Colonic mucosa (tissue), 4 donors: ENCODE measurements at regions not wholly inside any gene's neighbourhood (a gene's known extent, or its start where the extent isn't known, plus 50 kb on each side); places are given as distances from the start of the nearest gene placed in this dataset.

ENCODE experiments used
- DNase-seq: peaks from one replicate; pipeline ENCODE4 v3.0.0-alpha.2; 2020
- H3K27ac ChIP-seq: fragments of 200-600 bp; one replicate; pipeline ENCODE4 v1.8.0; 2021
- H3K27me3 ChIP-seq: fragments of 200-600 bp; one replicate; pipeline ENCODE4 v1.8.0; 2021
- H3K36me3 ChIP-seq: fragments of 200-600 bp; one replicate; pipeline ENCODE4 v1.8.0; 2021
- H3K4me1 ChIP-seq: fragments of 200-600 bp; one replicate; pipeline ENCODE4 v1.8.0; 2021; ENCODE audit warnings: mild to moderate bottlenecking
- H3K4me3 ChIP-seq: fragments of 200-600 bp; one replicate; pipeline ENCODE4 v1.8.0; 2021
- H3K9ac ChIP-seq, 2 donors: one replicate each; pipeline ENCODE4 v1.7.0; 2013; ENCODE audit warnings: control low read depth in 2 of 2, low read depth in 2 of 2, low read length in 2 of 2
- H3K9me3 ChIP-seq: fragments of 200-600 bp; one replicate; pipeline ENCODE4 v1.8.0; 2021
- intact Hi-C: fragments of 100-400 bp; cut with DNase I; formaldehyde crosslinking; loops from one replicate; pipeline ENCODE4 v1.14.1; 2022
- TF ChIP-seq, protein P1 (sequence below): fragments of 200-600 bp; IDR thresholded peaks from one replicate; pipeline ENCODE4 v1.8.0; 2022; ENCODE audit warnings: antibody characterized with exemption, mild to moderate bottlenecking
- donor health status: healthy.
- donor health status: DM: no; HTN: no; CAD: no.
- donor health status: DM: no; HTN: no; CAD: no.

DNA sequence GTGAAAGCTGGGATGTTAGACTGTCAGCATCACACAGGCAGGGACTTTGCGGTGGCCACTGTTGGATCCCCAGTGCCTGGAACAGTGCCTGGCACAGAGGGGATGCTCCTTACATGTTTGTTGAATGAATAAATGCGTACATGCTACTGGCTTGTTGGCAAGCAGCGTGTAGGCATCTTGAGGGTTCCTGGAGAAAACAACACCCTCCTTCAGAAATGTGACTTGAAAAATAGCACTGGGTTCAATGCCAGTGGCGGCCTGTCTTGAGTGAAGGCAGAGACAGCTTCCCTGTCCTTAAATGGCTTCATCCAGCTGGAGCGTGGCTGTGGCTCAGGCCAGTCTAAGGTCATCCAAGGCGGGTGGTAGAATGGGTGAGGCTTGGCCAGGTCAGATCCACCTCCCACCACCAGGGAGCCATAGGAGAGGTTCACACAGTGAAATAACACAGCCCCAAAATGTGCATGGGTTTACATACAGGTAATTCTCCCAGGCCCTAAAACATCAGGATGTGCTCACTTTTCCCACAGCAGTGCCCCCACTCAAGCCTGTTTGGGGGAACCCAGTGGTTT, 171.4 kb downstream of the PHETA1 start:
- no peak overlapping the region for H3K9ac ChIP-seq
- H3K27me3 ChIP-seq, result no peaks in the 10 kb centered on the region

DNA sequence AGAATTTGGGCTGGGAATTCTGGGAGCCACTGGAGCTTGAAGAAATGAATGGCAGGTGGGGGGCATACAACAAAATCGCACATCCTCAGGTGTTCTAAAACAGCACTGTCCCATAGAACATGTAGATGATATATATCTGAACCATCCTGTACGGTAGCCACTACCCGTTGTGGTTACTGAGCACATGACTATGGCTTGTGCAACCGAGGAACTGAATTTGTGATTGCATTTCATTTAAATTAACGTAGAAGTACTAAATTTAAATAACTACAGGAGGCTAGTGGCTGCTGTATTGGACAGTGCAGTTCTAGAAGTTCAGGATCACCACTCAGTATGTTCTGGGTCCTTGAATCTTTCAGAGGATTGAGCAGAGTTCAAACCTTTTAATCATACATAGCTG, 172.4 kb downstream of the PHETA1 start:
- Histone ChIP-seq H3K27ac (no peak overlapping the region), H3K36me3 (no peaks in the 10 kb centered on the region), H3K27me3 (no peaks in the 10 kb centered on the region), H3K4me3 (no peak overlapping the region), H3K9me3 (no peaks in the 10 kb centered on the region), H3K9ac (no peak overlapping the region), H3K4me1 (no peaks in the 10 kb centered on the region)
- TF ChIP-seq, protein P1, sequence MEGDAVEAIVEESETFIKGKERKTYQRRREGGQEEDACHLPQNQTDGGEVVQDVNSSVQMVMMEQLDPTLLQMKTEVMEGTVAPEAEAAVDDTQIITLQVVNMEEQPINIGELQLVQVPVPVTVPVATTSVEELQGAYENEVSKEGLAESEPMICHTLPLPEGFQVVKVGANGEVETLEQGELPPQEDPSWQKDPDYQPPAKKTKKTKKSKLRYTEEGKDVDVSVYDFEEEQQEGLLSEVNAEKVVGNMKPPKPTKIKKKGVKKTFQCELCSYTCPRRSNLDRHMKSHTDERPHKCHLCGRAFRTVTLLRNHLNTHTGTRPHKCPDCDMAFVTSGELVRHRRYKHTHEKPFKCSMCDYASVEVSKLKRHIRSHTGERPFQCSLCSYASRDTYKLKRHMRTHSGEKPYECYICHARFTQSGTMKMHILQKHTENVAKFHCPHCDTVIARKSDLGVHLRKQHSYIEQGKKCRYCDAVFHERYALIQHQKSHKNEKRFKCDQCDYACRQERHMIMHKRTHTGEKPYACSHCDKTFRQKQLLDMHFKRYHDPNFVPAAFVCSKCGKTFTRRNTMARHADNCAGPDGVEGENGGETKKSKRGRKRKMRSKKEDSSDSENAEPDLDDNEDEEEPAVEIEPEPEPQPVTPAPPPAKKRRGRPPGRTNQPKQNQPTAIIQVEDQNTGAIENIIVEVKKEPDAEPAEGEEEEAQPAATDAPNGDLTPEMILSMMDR, result no peak
- no peak for DNase-seq
- intact Hi-C loops, result no loop called here

More for the DNA sequence above, 171.4 kb downstream of the PHETA1 start:
- H3K4me3 ChIP-seq, result no peak overlapping the region
- TF ChIP-seq, protein P1, result no peak
- H3K9me3 ChIP-seq, result no peaks in the 10 kb centered on the region
- DNase-seq, result no peak
- no peaks in the 10 kb centered on the region for H3K36me3 ChIP-seq
- no peaks in the 10 kb centered on the region for H3K4me1 ChIP-seq
- no peak overlapping the region for H3K27ac ChIP-seq
- intact Hi-C loops, result no loop called here

DNA sequence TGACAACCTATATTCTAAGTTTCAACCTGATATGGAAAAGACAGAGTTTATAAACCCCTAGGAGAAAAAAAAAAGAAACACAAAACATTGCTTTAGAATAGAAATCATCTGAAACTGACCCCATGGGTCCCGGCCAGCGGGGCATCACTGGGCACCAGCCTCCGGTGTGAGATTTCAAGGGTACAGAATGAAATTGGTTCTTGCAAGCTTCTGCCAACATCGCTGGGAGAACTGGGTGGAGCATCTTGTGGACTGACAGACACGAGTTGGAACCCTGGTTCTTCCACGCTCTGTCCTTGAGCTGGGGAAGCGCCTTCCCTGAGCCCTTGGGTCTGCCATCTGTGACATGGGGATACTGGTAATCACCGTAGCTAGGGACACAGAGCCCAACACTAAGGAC, 173.6 kb downstream of the PHETA1 start:
- Histone ChIP-seq H3K27me3 (no peaks in the 10 kb centered on the region), H3K27ac (no peak overlapping the region)

DNA sequence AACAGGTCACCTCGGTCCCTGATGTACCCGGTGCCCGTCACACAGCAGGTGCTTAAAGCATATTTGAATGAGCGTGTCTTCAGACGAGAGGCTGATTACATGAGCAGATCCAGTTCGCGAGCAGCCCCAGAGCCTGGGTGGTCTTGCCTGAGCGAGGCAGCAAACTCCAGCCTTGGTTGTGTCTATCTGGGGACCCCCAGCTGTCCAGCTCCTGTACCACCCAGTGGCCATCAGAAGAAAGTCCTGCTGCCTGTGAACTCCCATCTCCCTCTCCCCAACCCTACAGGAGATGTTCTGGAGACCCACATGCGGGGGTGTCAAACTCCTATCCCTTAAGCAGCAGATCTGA, 174.2 kb downstream of the PHETA1 start:
- no peaks in the 10 kb centered on the region for H3K4me1 ChIP-seq
- H3K36me3 ChIP-seq, result no peaks in the 10 kb centered on the region
- no peak for DNase-seq
- H3K9ac ChIP-seq, result no peak overlapping the region
- no peak overlapping the region for H3K4me3 ChIP-seq
- H3K27ac ChIP-seq, result no peak overlapping the region
- no peaks in the 10 kb centered on the region for H3K27me3 ChIP-seq
- no peaks in the 10 kb centered on the region for H3K9me3 ChIP-seq
- intact Hi-C loops, result no loop called here
- TF ChIP-seq, protein P1, result no peak

More for the DNA sequence above, 173.6 kb downstream of the PHETA1 start:
- Histone ChIP-seq H3K9ac (no peak overlapping the region), H3K4me1 (no peaks in the 10 kb centered on the region), H3K36me3 (no peaks in the 10 kb centered on the region), H3K4me3 (no peak overlapping the region), H3K9me3 (no peaks in the 10 kb centered on the region)
- intact Hi-C loops, result no loop called here
- no peak for DNase-seq
- TF ChIP-seq, protein P1, result no peak

DNA sequence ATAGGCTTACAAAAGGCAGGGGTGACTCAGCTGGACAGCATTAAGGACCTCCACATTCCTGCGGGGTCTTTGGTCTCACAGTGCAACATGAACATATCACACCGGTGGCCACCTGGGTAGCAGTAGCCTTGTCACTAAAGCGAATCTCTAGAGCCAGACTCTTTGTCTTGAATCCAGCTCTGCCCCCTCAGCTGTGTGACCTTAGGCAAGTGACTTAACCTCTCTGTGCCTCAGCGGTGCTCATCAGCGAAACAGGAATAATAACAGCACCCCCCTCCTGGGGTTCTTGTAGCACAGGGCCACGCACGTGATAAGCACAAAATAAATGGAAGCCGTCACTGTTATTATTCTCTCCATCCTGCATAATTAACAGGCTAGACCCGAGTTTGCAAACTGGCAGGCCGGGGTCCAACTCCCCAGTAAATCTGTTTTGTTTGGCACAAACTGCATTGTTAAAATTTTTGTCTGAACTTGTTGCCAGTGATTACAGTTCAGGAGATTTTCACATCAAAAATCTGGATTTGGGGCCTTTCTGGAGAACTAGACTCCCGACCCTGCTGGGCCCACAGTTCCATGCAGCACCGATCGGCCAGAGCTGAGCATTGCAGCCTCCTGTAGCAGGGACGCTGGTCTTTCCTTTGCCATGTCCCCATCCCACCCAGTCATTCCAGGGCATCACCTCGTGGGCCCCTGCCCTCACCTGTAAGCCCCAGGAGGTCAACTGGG, 174.8 kb downstream of the PHETA1 start:
- Histone ChIP-seq H3K9me3 (no peaks in the 10 kb centered on the region), H3K9ac (no peak overlapping the region), H3K4me3 (no peak overlapping the region), H3K36me3 (no peaks in the 10 kb centered on the region), H3K27me3 (no peaks in the 10 kb centered on the region), H3K4me1 (no peaks in the 10 kb centered on the region), H3K27ac (no peak overlapping the region)
- intact Hi-C loops, result no loop called here
- no peak for DNase-seq
- TF ChIP-seq, protein P1, result no peak
